Liver (tissue), 8 donors: ENCODE measurements at regions not wholly inside any gene's neighbourhood (a gene's known extent, or its start where the extent isn't known, plus 50 kb on each side); places are given as distances from the start of the nearest gene placed in this dataset.

Experiments used
- DNase-seq: peaks from one replicate; pipeline ENCODE4 v3.0.0-alpha.2; 2017; ENCODE audit warnings: low spot score
- H3K27ac ChIP-seq, 2 donors: one replicate each; pipeline ENCODE4 v1.7.0; 2013; ENCODE audit warnings: inconsistent platforms in 2 of 2, low read length in 2 of 2, control low read depth in 1 of 2, low read depth in 1 of 2, mild to moderate bottlenecking in 1 of 2
- H3K27me3 ChIP-seq, 4 donors: one replicate each; pipeline versions ENCODE4 v1.6.1 to v1.7.0; 2013; ENCODE audit warnings: low read length in 3 of 4, inconsistent platforms in 1 of 4, mild to moderate bottlenecking in 1 of 4, moderate library complexity in 1 of 4; ENCODE audit not compliant: control insufficient read depth in 4 of 4, insufficient read depth in 4 of 4
- H3K36me3 ChIP-seq, 4 donors: one replicate each; pipeline versions ENCODE4 v1.6.1 to v1.7.0; 2013; ENCODE audit warnings: low read length in 3 of 4, mild to moderate bottlenecking in 3 of 4, low read depth in 1 of 4, moderate library complexity in 1 of 4; ENCODE audit not compliant: control insufficient read depth in 4 of 4, insufficient read depth in 3 of 4
- H3K4me1 ChIP-seq, 4 donors: one replicate each; pipeline versions ENCODE4 v1.6.1 to v1.7.0; 2013; ENCODE audit warnings: low read length in 3 of 4, mild to moderate bottlenecking in 3 of 4, moderate library complexity in 1 of 4; ENCODE audit not compliant: control insufficient read depth in 4 of 4, insufficient read depth in 4 of 4
- H3K4me3 ChIP-seq, 3 donors: one replicate each; pipeline versions ENCODE4 v1.6.1 to v1.7.0; 2013; ENCODE audit warnings: low read length in 3 of 3, control low read depth in 1 of 3, low read depth in 1 of 3, mild to moderate bottlenecking in 1 of 3
- H3K9ac ChIP-seq, 2 donors: one replicate each; pipeline ENCODE4 v1.7.0; 2013; ENCODE audit warnings: low read length in 2 of 2, mild to moderate bottlenecking in 2 of 2, moderate library complexity in 2 of 2, control low read depth in 1 of 2, low read depth in 1 of 2
- H3K9me3 ChIP-seq, 4 donors: one replicate each; pipeline versions ENCODE4 v1.6.1 to v1.7.0; 2013; ENCODE audit warnings: low read length in 3 of 4; ENCODE audit not compliant: control insufficient read depth in 4 of 4
- EGR1 ChIP-seq, 2 donors: IDR thresholded peaks; 2 replicates each; pipeline ENCODE4 v1.6.1; 2016 to 2018; ENCODE audit warnings: antibody characterized with exemption in 2 of 2, low read depth in 2 of 2
- FOXA1 ChIP-seq: IDR thresholded peaks from 2 replicates; pipeline ENCODE4 v1.6.1; 2016; ENCODE audit warnings: antibody characterized with exemption
- FOXA2 ChIP-seq: IDR thresholded peaks from 2 replicates; pipeline ENCODE4 v1.6.1; 2016; ENCODE audit warnings: antibody characterized with exemption
- GABPA ChIP-seq, 2 donors: IDR thresholded peaks in 1 of 2; conservative IDR thresholded peaks in 1 of 2; 2 replicates each; pipeline ENCODE4 v1.6.1; 2016; ENCODE audit warnings: antibody characterized with exemption in 2 of 2, mild to moderate bottlenecking in 1 of 2, moderate library complexity in 1 of 2
- HNF4A ChIP-seq, 2 donors: conservative IDR thresholded peaks; 2 replicates each; pipeline ENCODE4 v1.6.1; 2016; ENCODE audit warnings: antibody characterized with exemption in 2 of 2, mild to moderate bottlenecking in 2 of 2
- HNF4G ChIP-seq: IDR thresholded peaks from 2 replicates; pipeline ENCODE4 v1.6.1; 2016; ENCODE audit warnings: antibody characterized with exemption
- JUND ChIP-seq, 2 donors: IDR thresholded peaks; 2 replicates each; pipeline ENCODE4 v1.6.1; 2016; ENCODE audit warnings: antibody characterized with exemption in 2 of 2
- NR2F2 ChIP-seq: IDR thresholded peaks from 2 replicates; pipeline ENCODE4 v1.6.1; 2016; ENCODE audit warnings: antibody characterized with exemption
- RAD21 ChIP-seq, 2 donors: IDR thresholded peaks; 2 replicates each; pipeline ENCODE4 v1.6.1; 2016; ENCODE audit warnings: antibody characterized with exemption in 2 of 2, mild to moderate bottlenecking in 2 of 2
- RXRA ChIP-seq, 2 donors: IDR thresholded peaks; 2 replicates each; pipeline ENCODE4 v1.6.1; 2017 to 2018; ENCODE audit warnings: antibody characterized with exemption in 2 of 2, mild to moderate bottlenecking in 1 of 2
- SP1 ChIP-seq: IDR thresholded peaks from 2 replicates; pipeline ENCODE4 v1.6.1; 2018; ENCODE audit warnings: antibody characterized with exemption, mild to moderate bottlenecking
- TAF1 ChIP-seq: conservative IDR thresholded peaks from 2 replicates; pipeline ENCODE4 v1.6.1; 2016; ENCODE audit warnings: antibody characterized with exemption, mild to moderate bottlenecking
- YY1 ChIP-seq: IDR thresholded peaks from 2 replicates; pipeline ENCODE4 v1.6.1; 2016; ENCODE audit warnings: antibody characterized with exemption, mild to moderate bottlenecking
- WGBS: extraction: QIAGEN DNeasy Blood & Tissue Kit; methylation state at CpG from one replicate; pipeline ENCODE4 v1.1.7; 2013; 5-methylcytosine and 5-hydroxymethylcytosine counted together
- TF ChIP-seq, protein P1 (sequence below): IDR thresholded peaks from 2 replicates; pipeline ENCODE4 v1.6.1; 2016; ENCODE audit warnings: antibody characterized with exemption, mild to moderate bottlenecking
- TF ChIP-seq, protein P2 (sequence below): IDR thresholded peaks from 2 replicates; pipeline ENCODE4 v1.6.1; 2016; ENCODE audit warnings: antibody characterized with exemption
- TF ChIP-seq, protein P3 (sequence below): IDR thresholded peaks from 2 replicates; pipeline ENCODE4 v1.6.1; 2016; ENCODE audit warnings: antibody characterized with exemption
- TF ChIP-seq, protein P4 (sequence below): IDR thresholded peaks from 2 replicates; pipeline ENCODE4 v1.6.1; 2016; ENCODE audit warnings: antibody characterized with exemption
- TF ChIP-seq, protein P5 (sequence below): fragments of 150-350 bp; IDR thresholded peaks from 2 replicates; pipeline ENCODE4 v1.5.1; 2017; ENCODE audit warnings: improper control_type of control experiment, low read depth, low read length; ENCODE audit not compliant: missing input control
- donor health status: healthy.
- donor health status: healthy.
- donor health status: healthy.
- donor health status: healthy.
- donor health status: healthy.

DNA sequence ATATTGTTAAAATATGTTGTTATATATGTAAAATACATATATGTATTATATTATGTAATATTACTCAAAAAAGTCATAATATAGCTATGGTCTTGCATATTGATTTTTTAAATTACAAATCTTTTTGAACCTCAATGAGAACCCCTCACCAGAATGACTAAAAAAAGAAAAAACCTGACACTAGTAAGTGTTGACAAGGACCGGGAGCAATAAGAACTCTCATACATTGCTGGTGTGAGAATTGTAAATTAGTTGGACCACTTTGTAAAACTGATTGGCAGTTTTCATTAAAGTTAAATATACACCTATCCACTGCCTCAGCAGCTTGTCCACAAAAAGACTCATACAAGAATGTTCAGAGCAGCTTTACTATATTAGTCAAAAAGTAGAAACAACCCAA, 280.0 kb downstream of the BMP7 start:
- H3K4me1 ChIP-seq = no peaks in the 10 kb centered on the region
- WGBS = 92% methylated on average over 1 of the region's 1 CpG
- peaks cover 0 to 12% (median 0%) of the 10 kb centered on the region in 4 donors for H3K27me3 ChIP-seq
- TF ChIP-seq SP1 = no peak
- TF ChIP-seq HNF4G = no peak
- TF ChIP-seq TAF1 = no peak
- no peak for TF ChIP-seq FOXA1
- no peak for TF ChIP-seq YY1
- TF ChIP-seq EGR1 (IDR thresholded peaks at IDR 0.05; ENCODE audit: low read depth in 2 of 2) = no peak
- no peak for TF ChIP-seq HNF4A (conservative IDR thresholded peaks at IDR 0.05)
- TF ChIP-seq, protein P1, sequence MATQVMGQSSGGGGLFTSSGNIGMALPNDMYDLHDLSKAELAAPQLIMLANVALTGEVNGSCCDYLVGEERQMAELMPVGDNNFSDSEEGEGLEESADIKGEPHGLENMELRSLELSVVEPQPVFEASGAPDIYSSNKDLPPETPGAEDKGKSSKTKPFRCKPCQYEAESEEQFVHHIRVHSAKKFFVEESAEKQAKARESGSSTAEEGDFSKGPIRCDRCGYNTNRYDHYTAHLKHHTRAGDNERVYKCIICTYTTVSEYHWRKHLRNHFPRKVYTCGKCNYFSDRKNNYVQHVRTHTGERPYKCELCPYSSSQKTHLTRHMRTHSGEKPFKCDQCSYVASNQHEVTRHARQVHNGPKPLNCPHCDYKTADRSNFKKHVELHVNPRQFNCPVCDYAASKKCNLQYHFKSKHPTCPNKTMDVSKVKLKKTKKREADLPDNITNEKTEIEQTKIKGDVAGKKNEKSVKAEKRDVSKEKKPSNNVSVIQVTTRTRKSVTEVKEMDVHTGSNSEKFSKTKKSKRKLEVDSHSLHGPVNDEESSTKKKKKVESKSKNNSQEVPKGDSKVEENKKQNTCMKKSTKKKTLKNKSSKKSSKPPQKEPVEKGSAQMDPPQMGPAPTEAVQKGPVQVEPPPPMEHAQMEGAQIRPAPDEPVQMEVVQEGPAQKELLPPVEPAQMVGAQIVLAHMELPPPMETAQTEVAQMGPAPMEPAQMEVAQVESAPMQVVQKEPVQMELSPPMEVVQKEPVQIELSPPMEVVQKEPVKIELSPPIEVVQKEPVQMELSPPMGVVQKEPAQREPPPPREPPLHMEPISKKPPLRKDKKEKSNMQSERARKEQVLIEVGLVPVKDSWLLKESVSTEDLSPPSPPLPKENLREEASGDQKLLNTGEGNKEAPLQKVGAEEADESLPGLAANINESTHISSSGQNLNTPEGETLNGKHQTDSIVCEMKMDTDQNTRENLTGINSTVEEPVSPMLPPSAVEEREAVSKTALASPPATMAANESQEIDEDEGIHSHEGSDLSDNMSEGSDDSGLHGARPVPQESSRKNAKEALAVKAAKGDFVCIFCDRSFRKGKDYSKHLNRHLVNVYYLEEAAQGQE = no peak
- TF ChIP-seq FOXA2 = no peak
- no peak for TF ChIP-seq RXRA (IDR thresholded peaks at IDR 0.05)
- TF ChIP-seq JUND (IDR thresholded peaks at IDR 0.05) = no peak
- TF ChIP-seq, protein P2, sequence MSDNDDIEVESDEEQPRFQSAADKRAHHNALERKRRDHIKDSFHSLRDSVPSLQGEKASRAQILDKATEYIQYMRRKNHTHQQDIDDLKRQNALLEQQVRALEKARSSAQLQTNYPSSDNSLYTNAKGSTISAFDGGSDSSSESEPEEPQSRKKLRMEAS = no peak
- TF ChIP-seq, protein P3, sequence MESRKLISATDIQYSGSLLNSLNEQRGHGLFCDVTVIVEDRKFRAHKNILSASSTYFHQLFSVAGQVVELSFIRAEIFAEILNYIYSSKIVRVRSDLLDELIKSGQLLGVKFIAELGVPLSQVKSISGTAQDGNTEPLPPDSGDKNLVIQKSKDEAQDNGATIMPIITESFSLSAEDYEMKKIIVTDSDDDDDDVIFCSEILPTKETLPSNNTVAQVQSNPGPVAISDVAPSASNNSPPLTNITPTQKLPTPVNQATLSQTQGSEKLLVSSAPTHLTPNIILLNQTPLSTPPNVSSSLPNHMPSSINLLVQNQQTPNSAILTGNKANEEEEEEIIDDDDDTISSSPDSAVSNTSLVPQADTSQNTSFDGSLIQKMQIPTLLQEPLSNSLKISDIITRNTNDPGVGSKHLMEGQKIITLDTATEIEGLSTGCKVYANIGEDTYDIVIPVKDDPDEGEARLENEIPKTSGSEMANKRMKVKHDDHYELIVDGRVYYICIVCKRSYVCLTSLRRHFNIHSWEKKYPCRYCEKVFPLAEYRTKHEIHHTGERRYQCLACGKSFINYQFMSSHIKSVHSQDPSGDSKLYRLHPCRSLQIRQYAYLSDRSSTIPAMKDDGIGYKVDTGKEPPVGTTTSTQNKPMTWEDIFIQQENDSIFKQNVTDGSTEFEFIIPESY = no peak
- no peak for TF ChIP-seq RAD21 (IDR thresholded peaks at IDR 0.05)
- TF ChIP-seq, protein P4, sequence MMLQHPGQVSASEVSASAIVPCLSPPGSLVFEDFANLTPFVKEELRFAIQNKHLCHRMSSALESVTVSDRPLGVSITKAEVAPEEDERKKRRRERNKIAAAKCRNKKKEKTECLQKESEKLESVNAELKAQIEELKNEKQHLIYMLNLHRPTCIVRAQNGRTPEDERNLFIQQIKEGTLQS = no peak
- TF ChIP-seq, protein P5, sequence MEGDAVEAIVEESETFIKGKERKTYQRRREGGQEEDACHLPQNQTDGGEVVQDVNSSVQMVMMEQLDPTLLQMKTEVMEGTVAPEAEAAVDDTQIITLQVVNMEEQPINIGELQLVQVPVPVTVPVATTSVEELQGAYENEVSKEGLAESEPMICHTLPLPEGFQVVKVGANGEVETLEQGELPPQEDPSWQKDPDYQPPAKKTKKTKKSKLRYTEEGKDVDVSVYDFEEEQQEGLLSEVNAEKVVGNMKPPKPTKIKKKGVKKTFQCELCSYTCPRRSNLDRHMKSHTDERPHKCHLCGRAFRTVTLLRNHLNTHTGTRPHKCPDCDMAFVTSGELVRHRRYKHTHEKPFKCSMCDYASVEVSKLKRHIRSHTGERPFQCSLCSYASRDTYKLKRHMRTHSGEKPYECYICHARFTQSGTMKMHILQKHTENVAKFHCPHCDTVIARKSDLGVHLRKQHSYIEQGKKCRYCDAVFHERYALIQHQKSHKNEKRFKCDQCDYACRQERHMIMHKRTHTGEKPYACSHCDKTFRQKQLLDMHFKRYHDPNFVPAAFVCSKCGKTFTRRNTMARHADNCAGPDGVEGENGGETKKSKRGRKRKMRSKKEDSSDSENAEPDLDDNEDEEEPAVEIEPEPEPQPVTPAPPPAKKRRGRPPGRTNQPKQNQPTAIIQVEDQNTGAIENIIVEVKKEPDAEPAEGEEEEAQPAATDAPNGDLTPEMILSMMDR = no peak
- TF ChIP-seq GABPA (IDR thresholded peaks at IDR 0.05 in 1 of 2, conservative IDR thresholded peaks at IDR 0.05 in 1 of 2) = no peak
- TF ChIP-seq NR2F2 = no peak
- no peak overlapping the region for H3K4me3 ChIP-seq
- H3K9ac ChIP-seq = no peak overlapping the region
- H3K9me3 ChIP-seq = peaks cover 3 to 21% (median 11%) of the 10 kb centered on the region in 4 donors
- H3K27ac ChIP-seq = no peak overlapping the region
- peaks cover 0 to 1% (median 0%) of the 10 kb centered on the region in 4 donors for H3K36me3 ChIP-seq
- DNase-seq = no peak
